OCI-LY7 (cell line): ENCODE measurements at regions not wholly inside any gene's neighbourhood (a gene's known extent, or its start where the extent isn't known, plus 50 kb on each side); places are given as distances from the start of the nearest gene placed in this dataset.

Experiments
- BruUV-seq: library from RNA; stranded (reverse); fragments of 400-500 nt; replicated peaks from 2 replicates; lab custom pipeline; 2021; lab: Mats Ljungman, UMichigan
- CTCF ChIA-PET: fragments of 300-600 bp; sonication (Branson Sonifier 250); formaldehyde crosslinking; loops from one replicate; lab custom pipeline; 2022; ENCODE audit warnings: antibody characterized with exemption; ENCODE audit not compliant: unreplicated experiment; lab: Charles Lee
- POLR2A ChIA-PET: fragments of 300-600 bp; sonication (Branson Sonifier 250); formaldehyde crosslinking; loops from one replicate; lab custom pipeline; 2022; ENCODE audit warnings: antibody characterized with exemption; lab: Charles Lee
- DNase-seq: peaks from one replicate; pipeline ENCODE4 v3.0.0-alpha.2; 2015; ENCODE audit warnings: low spot score
- H2AFZ ChIP-seq: fragments of 200-600 bp; sonication (generic), shearing (Covaris generic); 2 replicates; pipeline ENCODE4 v1.6.1; 2014; ENCODE audit warnings: mild to moderate bottlenecking, antibody characterized with exemption, low read length, moderate library complexity
- H3K27ac ChIP-seq: fragments of 200-600 bp; sonication (generic); 2 replicates; pipeline ENCODE4 v1.5.1; 2014; ENCODE audit warnings: mixed run types, low read depth, mild to moderate bottlenecking, moderate library complexity, low read length, inconsistent platforms; ENCODE audit not compliant: poor library complexity, severe bottlenecking
- H3K36me3 ChIP-seq: fragments of 200-600 bp; sonication (generic); 2 replicates; pipeline ENCODE4 v1.6.1; 2014; ENCODE audit warnings: mild to moderate bottlenecking, antibody characterized with exemption, low read length, moderate library complexity, mixed read lengths; ENCODE audit not compliant: insufficient read depth
- H3K4me1 ChIP-seq: fragments of 200-600 bp; sonication (generic); 2 replicates; pipeline ENCODE4 v1.5.1; 2014; ENCODE audit warnings: mild to moderate bottlenecking, low read length; ENCODE audit not compliant: insufficient read depth, poor library complexity, severe bottlenecking
- H3K4me2 ChIP-seq: fragments of 200-600 bp; sonication (generic); 2 replicates; pipeline ENCODE4 v1.6.1; 2014; ENCODE audit warnings: mild to moderate bottlenecking, low read length
- H3K4me3 ChIP-seq: fragments of 200-600 bp; sonication (generic); 2 replicates; pipeline ENCODE4 v1.5.1; 2014; ENCODE audit warnings: mild to moderate bottlenecking, low read depth, low read length; ENCODE audit not compliant: poor library complexity, severe bottlenecking
- H3K79me2 ChIP-seq: fragments of 200-600 bp; sonication (generic); 2 replicates; pipeline ENCODE4 v1.6.1; 2016; ENCODE audit warnings: low read depth, mild to moderate bottlenecking, low read length, moderate library complexity, mixed read lengths; ENCODE audit not compliant: insufficient read depth
- H3K9me2 ChIP-seq: fragments of 200-600 bp; sonication (generic); 2 replicates; pipeline ENCODE4 v1.6.1; 2016; ENCODE audit warnings: mild to moderate bottlenecking, low read length, mixed read lengths; ENCODE audit not compliant: insufficient read depth
- H3K9me3 ChIP-seq: fragments of 200-600 bp; sonication (generic); 2 replicates; pipeline ENCODE4 v1.6.1; 2014; ENCODE audit warnings: mild to moderate bottlenecking, mixed run types, low read length, mixed read lengths
- H4K20me1 ChIP-seq: fragments of 200-600 bp; sonication (generic); 2 replicates; pipeline ENCODE4 v1.6.1; 2014; ENCODE audit warnings: mild to moderate bottlenecking, antibody characterized with exemption, low read length, moderate library complexity, mixed read lengths; ENCODE audit not compliant: insufficient read depth
- EZH2phosphoT487 ChIP-seq: fragments of 200-600 bp; sonication (generic); IDR thresholded peaks from 2 replicates; pipeline ENCODE4 v1.6.1; 2018; ENCODE audit warnings: low read depth, borderline replicate concordance, mild to moderate bottlenecking, mixed run types, antibody characterized with exemption, low read length, moderate library complexity, mixed read lengths
- intact Hi-C: fragments of 100-400 bp; cut with micrococcal nuclease; formaldehyde crosslinking; loops from one replicate; pipeline ENCODE4 v1.10.0; 2022; ENCODE audit not compliant: unreplicated experiment
- TF ChIP-seq, protein P1 (sequence below): fragments of 200-600 bp; sonication (generic); conservative IDR thresholded peaks from 2 replicates; pipeline ENCODE4 v1.5.1; 2014; ENCODE audit warnings: mild to moderate bottlenecking, antibody characterized with exemption, low read length, moderate library complexity, mixed read lengths

GRCh38 chr2:128720080-128721022, 401.7 kb upstream of the HS6ST1 start:
- H3K36me3 ChIP-seq = no peaks in the 10 kb centered on the region
- no TSS peak for BruUV-seq
- H3K9me3 ChIP-seq = no peaks in the 10 kb centered on the region
- H3K27ac ChIP-seq = no peak overlapping the region
- TF ChIP-seq, protein P1, sequence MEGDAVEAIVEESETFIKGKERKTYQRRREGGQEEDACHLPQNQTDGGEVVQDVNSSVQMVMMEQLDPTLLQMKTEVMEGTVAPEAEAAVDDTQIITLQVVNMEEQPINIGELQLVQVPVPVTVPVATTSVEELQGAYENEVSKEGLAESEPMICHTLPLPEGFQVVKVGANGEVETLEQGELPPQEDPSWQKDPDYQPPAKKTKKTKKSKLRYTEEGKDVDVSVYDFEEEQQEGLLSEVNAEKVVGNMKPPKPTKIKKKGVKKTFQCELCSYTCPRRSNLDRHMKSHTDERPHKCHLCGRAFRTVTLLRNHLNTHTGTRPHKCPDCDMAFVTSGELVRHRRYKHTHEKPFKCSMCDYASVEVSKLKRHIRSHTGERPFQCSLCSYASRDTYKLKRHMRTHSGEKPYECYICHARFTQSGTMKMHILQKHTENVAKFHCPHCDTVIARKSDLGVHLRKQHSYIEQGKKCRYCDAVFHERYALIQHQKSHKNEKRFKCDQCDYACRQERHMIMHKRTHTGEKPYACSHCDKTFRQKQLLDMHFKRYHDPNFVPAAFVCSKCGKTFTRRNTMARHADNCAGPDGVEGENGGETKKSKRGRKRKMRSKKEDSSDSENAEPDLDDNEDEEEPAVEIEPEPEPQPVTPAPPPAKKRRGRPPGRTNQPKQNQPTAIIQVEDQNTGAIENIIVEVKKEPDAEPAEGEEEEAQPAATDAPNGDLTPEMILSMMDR = no peak
- TF ChIP-seq EZH2phosphoT487 = no peak
- H3K9me2 ChIP-seq = no peaks in the 10 kb centered on the region
- no peaks in the 10 kb centered on the region for H3K79me2 ChIP-seq
- no peak overlapping the region for H2AFZ ChIP-seq
- peaks cover 7% of the 10 kb centered on the region for H3K4me1 ChIP-seq
- H3K4me2 ChIP-seq = no peak overlapping the region
- CTCF ChIA-PET = no interaction called here
- H3K4me3 ChIP-seq = no peak overlapping the region
- no peaks in the 10 kb centered on the region for H4K20me1 ChIP-seq
- POLR2A ChIA-PET = interaction anchor here (1.0 kb wide), 1 partner anchor 163 kb away, joined by 3 read pairs; no protein-coding TSS in a partner anchor
- DNase-seq = no peak
- intact Hi-C loops = no loop called here

GRCh38 chr2:128721096-128721495, 402.4 kb upstream of the HS6ST1 start:
- H3K4me2 ChIP-seq = no peak overlapping the region
- no peak overlapping the region for H3K4me3 ChIP-seq
- BruUV-seq = no TSS peak
- no peaks in the 10 kb centered on the region for H4K20me1 ChIP-seq
- TF ChIP-seq, protein P1 = no peak
- TF ChIP-seq EZH2phosphoT487 = no peak
- H3K9me2 ChIP-seq = no peaks in the 10 kb centered on the region
- H2AFZ ChIP-seq = no peak overlapping the region
- no peak for DNase-seq
- H3K27ac ChIP-seq = no peak overlapping the region
- H3K9me3 ChIP-seq = no peaks in the 10 kb centered on the region
- peaks cover 5% of the 10 kb centered on the region for H3K4me1 ChIP-seq
- no peaks in the 10 kb centered on the region for H3K36me3 ChIP-seq
- ChIA-PET CTCF (no interaction called here), POLR2A (no interaction called here)
- intact Hi-C loops = no loop called here
- no peaks in the 10 kb centered on the region for H3K79me2 ChIP-seq

DNA sequence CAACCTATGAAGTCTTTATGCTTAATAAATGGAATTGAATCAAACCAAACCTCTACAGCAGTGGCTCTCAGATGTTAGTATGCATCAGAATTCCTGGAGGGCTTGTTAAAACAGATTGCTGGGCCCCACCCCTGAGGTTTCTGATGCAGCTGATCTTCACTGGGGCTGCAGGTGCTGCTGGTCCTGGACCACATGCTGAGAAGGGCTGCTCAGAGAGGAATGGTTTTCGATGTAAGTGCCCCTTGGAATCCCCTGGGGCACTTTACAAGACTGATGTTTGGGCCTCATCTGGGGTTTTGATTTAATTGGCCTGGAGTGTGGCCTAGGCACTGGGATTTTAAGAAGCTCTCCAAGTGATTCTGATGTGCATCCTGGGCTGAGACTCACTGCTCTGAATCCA, 403.8 kb upstream of the HS6ST1 start:
- Histone ChIP-seq H3K9me2 (no peaks in the 10 kb centered on the region), H3K4me3 (no peak overlapping the region), H4K20me1 (no peaks in the 10 kb centered on the region), H3K79me2 (no peaks in the 10 kb centered on the region), H3K27ac (no peak overlapping the region), H3K9me3 (no peaks in the 10 kb centered on the region), H3K4me1 (no peaks in the 10 kb centered on the region), H3K4me2 (no peak overlapping the region), H2AFZ (no peak overlapping the region), H3K36me3 (no peaks in the 10 kb centered on the region)
- no peak for TF ChIP-seq EZH2phosphoT487
- TF ChIP-seq, protein P1 = no peak
- ChIA-PET POLR2A (no interaction called here), CTCF (no interaction called here)
- BruUV-seq = no TSS peak
- DNase-seq = no peak
- intact Hi-C loops = no loop called here
